SK-N-MC (cell line): ENCODE measurements at regions not wholly inside any gene's neighbourhood (a gene's known extent, or its start where the extent isn't known, plus 50 kb on each side); places are given as distances from the start of the nearest gene placed in this dataset.

Experiments used
- EZH2 ChIP-seq: fragments of 200-600 bp; sonication (generic); IDR thresholded peaks from one replicate; pipeline ENCODE4 v1.6.1; 2017; ENCODE audit warnings: antibody characterized with exemption
- POLR2AphosphoS5 ChIP-seq: IDR thresholded peaks from 2 replicates; pipeline ENCODE4 v1.6.1; 2012; ENCODE audit warnings: mild to moderate bottlenecking, low read depth, low read length, borderline replicate concordance

DNA sequence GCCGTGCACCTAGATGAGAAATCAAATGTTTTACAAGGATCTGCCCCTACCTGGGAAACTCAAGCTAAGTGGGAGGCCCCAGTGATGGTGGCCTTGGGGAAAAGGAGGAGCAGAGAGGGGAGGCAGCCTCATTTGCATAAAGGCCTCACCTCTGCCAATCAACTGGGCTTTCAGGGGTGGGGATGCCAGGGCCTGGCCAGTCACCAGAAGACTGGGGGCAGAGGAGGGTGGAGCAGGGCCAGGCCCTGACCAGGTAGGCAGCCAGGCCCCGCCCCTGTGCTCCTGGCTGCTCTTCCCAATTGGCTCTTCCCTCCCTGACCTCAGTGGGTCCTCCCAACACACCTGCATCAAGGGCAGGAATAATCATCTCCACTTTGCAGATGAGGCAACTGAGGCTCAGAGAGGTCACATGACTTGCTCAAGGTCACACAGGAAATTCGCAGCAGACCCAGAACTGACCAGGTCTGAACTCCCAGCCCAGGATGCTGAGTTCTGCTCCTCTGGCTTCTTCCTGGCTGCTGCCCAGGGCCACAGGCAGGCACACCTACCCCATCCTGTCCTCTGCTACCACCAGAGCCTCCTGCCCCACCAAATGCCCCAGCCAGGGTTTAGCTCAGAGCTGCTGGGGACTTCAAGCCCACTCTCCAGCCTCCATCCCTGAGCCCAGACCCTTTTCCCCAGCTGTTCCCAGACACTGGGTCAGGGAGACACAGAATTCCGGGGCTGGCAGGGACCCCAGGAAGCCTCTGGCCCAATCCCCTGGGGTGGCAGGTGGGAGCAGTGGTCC is 677.9 kb downstream of the MATN1 start:
- TF ChIP-seq POLR2AphosphoS5 (no peak), EZH2 (no peak)
